ENCODE measurements at regions not wholly inside any gene's neighbourhood (a gene's known extent, or its start where the extent isn't known, plus 50 kb on each side); places are given as distances from the start of the nearest gene placed in this dataset.

DNA sequence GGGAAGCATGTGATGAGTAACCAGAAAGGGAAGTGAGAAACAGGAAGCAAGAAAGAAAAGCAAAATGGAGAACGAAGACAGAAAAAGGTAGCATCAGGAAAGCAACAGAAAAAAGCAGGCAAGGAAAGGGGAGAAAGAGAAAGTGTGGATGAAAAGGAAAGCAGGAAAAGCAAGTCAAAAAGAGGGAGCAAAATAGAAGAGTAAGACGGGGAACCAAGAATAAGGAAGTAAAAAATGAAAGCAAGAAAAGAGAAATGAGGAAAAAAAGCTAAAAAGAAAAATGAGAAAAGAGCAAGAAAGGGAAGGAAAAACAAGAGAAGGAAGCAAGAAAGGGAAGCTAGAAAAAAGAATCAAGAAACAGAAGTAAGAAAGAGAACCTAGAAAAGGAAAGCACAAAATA, 242.3 kb upstream of the NCKAP5 start:
- TF ChIP-seq ZFX (IDR thresholded peaks at IDR 0.05; ENCODE audit: borderline replicate concordance) = no peak
- TF ChIP-seq CTCF (IDR thresholded peaks at IDR 0.05) = no peak
- no peak overlapping the region for H3K27ac ChIP-seq

DNA sequence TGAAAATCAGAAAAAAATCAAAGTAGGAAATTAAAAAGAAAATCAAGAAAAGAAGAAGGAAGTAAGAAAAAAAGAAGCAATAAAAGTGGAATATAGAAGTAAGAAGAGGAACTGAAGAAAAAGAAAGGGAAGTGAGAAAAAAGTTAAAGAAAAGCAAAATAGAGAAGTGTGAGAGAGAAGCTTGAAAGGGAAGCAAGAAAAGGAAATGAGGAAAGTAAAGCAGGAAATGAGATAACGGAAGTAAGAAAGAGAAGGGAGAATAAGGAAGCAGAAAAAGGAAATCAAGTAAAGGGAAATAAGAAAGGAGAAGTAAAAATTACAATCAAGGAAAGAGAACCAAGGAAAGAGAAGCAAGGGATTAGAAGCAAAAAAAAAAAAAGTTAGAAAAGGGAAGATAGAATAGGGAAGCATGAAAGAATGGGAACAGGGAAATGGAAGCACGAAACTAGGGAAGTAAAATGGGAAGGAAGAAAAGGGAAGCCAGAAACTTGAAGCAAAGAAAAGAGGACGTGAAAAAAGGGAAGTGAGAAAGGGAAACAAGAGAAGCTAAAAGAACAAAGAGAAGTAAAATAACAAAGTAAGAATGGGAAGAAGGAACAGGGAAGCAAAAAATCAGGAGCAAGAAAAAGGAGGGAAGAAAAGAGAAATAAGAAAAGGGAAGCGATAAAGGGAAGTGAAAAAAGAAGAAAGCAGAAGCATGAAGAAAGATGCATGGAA, 243.3 kb upstream of the NCKAP5 start:
- TF ChIP-seq CTCF (IDR thresholded peaks at IDR 0.05) = no peak
- no peak for TF ChIP-seq ZFX (IDR thresholded peaks at IDR 0.05; ENCODE audit: borderline replicate concordance)
- no peak overlapping the region for H3K27ac ChIP-seq

DNA sequence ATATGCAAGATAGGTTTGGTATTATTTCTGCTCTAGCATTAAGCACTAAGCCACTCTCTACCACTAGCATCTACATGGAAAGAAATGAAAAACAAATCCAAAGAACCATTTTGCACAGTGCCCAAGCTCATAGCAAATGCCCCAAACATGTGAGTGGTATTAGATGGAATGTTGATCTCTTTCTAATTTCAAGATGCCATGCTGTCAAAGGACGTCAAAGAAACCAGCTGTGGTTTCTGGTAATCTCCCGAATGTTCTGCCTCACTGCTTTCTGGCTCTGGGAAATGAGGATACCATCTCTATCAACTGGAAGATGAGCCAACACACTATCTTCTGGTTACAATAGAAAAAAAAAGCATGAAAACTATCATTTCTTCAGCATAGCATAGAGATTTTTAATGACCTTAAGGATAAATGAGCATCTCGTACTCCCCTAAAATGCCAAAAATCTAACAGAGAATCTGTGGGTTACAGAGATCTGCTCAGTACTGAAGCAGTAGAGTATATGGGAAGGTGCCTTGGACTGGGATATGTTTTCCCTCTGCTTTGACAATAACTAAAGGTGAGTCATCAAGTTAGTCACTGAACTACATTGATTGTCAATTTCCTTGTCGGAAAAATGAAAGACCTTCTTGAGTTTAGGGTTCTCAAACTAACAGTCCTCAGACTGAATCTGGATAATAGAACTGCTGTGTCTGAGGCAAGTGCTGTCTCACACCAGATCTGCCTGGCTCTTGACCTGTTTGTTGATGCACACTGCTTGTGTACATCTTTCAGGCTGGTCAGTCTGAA, 244.8 kb upstream of the NCKAP5 start:
- TF ChIP-seq ZFX (IDR thresholded peaks at IDR 0.05; ENCODE audit: borderline replicate concordance) (no peak), CTCF (IDR thresholded peaks at IDR 0.05) (no peak)
- H3K27ac ChIP-seq = no peak overlapping the region

GRCh38 chr2:133814890-133815289, 246.6 kb upstream of the NCKAP5 start:
- TF ChIP-seq CTCF (IDR thresholded peaks at IDR 0.05) = no peak
- H3K27ac ChIP-seq = no peak overlapping the region

DNA sequence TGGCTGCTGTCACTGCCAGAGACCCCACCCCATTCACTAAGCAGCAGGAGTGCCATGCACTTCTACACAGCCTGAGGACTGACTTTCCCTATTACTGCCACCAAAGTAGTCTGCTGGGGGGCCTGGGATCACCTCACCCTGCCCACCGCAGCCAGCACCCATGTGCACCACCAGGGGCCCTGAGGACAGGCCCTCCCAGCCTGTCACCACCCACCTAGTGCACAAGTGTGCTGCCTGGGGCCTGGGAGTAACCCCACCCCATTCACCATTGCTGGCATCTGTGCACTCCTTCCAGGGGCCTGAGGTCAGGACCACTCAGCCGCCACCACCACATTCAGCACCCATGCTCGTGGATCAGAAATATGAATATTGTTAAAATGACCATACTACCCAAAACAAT, 247.8 kb upstream of the NCKAP5 start:
- no peak overlapping the region for H3K27ac ChIP-seq
- TF ChIP-seq CTCF (IDR thresholded peaks at IDR 0.05) (no peak), ZFX (IDR thresholded peaks at IDR 0.05; ENCODE audit: borderline replicate concordance) (no peak)

DNA sequence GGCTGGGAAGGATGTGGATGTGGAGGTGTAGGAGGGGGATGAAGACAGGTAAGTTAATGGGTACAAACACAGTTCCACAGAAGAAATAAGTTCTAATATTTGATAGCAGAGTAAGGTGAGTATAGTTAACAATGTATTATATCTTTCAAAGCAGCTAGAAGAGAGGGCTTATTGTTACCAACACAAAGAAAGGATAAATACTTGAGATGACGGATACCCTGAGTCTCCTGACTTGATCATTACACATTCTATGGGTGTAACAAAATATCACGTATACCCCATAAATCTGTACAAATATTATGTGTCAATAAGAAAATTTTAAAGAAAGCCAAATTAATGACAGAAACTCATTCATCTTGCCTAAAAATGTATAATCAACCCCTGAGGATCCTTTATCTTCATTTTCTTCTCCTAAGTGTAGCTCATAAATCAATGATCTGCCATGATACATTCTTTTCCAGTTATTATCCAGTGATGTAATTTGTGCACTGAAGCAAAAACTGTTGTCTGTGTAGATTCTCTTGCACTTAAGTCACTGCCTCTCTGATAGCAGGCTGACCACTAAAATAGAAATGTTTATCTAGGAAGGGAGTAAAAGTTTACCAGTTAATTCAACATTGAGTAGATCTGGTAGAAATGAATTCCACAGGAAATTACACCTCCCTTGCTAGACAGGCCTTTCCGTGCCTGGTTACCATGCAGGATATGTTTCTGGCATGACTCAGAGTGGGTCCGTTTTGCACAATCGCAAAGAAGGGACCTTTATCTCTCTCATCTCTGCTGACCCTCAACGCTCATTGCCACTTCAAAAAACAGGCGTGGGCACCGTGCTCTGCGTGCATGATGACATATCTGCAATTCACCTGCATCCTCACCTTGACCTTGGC, 249.7 kb upstream of the NCKAP5 start:
- no peak for TF ChIP-seq ZFX (IDR thresholded peaks at IDR 0.05; ENCODE audit: borderline replicate concordance)
- TF ChIP-seq CTCF (IDR thresholded peaks at IDR 0.05) = no peak
- H3K27ac ChIP-seq = no peak overlapping the region

Measured in 22Rv1 (cell line).